Stimulated activated CD8-positive, alpha-beta memory T cell treated with anti-CD3 and anti-CD28 coated beads, Interleukin-15, amount 100 ng/mL, for 24 hours (primary cell): ENCODE measurements at regions not wholly inside any gene's neighbourhood (a gene's known extent, or its start where the extent isn't known, plus 50 kb on each side); places are given as distances from the start of the nearest gene placed in this dataset.
"Not testable (repeated sequence)": the region's sequence is repeated elsewhere in the genome, so short reads cannot be mapped to it uniquely, and the experiment has no call there.

Experiments used
- DNase-seq: peaks from one replicate; pipeline ENCODE4 v3.0.0-alpha.2; 2020; ENCODE audit warnings: low read depth

- no peak for DNase-seq
Observed at GRCh38 chr13:22749626-22750025, 431.2 kb upstream of the SGCG start.

DNA sequence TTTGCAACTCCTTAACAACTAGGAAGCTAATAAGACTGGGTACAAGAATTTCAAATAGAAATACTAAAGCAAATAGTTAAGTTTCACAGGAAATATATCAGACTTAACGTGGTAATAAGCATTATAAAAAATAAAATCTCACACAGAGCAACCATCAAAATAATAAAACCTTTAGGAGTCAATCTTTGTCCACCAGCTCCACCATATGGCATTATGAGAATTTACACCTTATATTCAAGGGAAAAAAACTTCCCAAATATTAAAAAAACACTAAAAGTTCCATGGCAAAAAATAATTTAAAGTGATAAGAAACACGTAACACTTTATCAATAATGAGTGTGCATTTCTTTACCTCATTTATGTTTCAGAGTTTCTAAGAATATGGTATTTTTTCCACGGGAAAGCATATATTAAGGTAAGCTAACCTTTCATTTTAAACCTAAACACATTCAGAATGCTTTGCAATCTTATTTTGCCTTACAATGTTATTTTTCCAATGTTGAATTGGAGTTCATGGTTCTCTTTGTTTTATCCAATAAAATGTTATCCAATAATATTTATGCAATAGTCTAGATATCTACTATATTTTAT lies 423.2 kb upstream of the SGCG start:
- no peak for DNase-seq

- DNase-seq = no peak
Observed at GRCh38 chr13:22758245-22758644, 422.5 kb upstream of the SGCG start.

DNA sequence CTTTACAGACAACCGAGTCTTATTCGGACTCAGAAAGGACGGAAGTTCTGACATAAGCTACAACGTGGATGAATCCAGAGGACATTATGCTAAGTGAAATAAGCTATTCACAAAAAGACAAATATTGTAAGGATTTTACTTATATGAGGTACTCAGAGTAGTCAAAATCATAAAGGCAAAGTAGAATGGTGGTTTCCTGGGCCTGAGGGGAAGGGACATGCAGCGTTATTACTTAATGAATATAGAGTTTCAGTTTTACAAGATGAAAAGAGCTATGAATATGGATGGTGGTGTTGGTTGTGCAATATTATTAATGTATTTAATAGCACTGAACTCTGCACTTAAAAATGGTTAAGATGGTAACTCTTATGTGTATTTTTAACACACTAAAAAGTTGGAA lies 419.1 kb upstream of the SGCG start:
- DNase-seq = no peak

DNA sequence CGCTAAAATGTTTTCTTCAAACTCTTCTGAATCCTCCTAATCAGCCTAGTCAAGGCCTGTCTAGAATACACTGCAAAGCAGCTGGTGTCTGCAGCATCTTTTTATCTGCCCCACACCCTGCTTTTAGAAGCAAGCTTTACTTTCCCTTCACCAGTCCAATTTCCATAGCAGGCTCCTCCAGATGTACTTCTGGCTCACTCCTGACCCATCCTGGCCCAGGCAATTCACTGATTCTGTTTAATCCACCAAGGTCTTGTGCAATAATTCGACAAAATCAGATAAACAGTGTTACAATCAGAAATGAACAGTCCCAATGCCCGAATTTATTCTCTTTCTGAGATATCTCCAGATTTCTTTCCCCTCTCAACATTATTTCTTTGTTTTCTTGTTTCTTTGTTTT lies 415.2 kb upstream of the SGCG start:
- no peak for DNase-seq

- no peak for DNase-seq
Observed at GRCh38 chr13:22770891-22771290, 409.9 kb upstream of the SGCG start.

GRCh38 chr13:22773465-22773864 lies 407.3 kb upstream of the SGCG start:
- no peak for DNase-seq

DNA sequence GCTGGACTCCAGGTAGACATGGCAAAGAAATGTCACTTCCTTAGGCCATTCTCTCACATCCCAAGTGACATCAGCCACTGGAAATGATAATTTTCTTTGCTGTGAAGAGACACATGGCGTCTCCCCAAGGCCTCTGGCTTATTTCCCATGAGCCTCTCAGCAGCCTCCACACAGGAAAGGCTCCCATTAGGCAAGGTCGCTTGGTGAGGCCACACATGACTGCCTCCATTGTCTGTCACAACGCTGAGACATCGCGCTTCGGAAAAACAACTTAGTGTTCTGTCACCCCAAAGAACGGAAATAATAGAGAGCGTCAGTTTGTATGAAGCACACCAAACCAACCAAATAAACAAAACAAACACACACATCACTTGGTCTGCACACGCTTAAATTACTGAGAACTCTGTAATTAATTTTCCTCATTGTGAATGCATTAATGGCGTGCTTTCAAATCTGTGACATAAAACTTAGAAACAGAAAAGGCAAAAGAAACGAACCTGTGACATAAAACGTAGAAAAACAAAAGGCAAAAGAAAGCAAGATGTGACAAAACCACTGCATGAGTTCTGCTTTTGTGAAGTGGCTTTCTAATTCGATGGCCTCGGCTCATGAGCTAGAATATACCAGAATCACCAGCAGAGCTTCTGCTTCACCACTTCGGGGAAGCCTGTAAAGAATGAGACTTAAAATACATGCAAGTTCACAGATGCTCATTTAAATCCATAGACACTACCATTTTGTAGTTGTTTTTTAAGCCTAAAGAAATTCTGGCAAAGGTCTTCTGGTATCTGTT lies 404.2 kb upstream of the SGCG start:
- no peak for DNase-seq

DNA sequence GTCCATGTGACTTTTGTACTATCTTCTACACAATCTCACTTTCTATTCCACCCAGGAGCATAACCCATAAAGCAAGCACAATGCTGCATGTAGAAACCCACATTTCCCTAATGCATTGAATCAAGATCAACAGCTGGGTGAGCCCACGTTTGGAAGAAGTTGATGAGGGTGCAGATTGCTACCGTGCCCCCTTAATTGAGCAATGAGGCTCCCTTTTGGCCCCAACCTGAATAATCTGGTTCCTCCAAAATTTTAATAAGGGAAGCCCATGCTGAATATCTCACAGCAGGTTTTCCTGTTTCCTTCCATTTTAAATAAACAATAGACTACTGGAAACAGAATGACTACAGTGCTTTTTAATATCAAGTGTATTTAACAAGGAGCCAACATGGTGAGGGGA lies 403.6 kb upstream of the SGCG start:
- no peak for DNase-seq

GRCh38 chr13:22789027-22789593 lies 391.7 kb upstream of the SGCG start:
- no peak for DNase-seq

GRCh38 chr13:22789916-22790315 lies 390.9 kb upstream of the SGCG start:
- no peak for DNase-seq

DNA sequence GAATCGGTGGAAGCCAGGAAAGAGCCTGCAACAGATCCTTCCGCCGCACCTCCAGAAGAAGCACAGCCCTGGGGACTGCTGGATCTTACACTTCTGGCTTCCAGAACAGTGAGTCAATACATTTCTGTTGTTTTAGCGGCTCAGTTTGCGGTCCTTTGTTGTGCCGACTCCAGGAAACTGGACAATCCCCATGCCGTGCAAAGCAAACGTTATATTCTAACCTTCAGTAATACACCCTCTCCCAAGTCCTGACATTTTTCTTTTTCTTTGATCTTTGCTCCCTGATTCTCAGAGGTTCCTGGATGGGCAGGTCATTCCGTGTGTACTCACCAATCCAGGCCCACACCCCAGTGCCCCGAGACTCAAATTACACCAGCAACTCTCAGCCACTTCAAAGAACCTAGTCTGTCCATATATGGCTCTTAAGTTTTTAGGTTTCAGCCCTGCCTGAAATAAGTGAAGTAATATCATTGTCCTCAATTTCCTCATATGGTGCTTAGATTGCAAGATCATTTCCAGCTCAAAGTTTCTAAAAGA lies 387.1 kb upstream of the SGCG start:
- DNase-seq = no peak

GRCh38 chr13:22800526-22801401 lies 380.0 kb upstream of the SGCG start:
- no peak for DNase-seq

DNA sequence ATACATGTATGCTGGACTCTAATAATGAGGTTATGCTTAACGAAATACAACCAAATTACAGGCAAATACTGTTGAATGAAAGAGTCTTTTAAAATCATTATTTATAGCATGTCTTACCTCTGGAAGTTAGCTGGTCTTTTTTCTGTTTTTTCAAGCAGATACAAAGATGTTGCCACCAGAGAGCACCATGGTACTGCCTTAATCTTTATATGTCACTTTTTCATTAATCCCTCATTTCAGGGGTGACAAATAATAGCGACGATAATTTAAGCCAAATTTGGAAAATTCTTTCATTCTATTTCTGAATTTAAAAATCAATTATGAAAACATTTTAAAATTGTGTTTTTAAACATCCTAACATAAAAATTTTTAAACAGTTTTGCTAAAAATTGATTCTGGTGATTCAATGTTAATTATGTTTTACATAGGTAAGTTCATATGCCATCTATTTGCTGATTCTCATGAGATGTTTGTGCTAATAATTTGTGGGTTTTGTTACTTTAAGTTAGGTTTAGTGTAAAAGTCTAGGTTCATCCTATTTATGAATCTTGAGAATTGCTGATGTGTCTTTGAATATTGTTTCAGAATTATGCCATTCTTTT lies 379.3 kb upstream of the SGCG start:
- no peak for DNase-seq

DNA sequence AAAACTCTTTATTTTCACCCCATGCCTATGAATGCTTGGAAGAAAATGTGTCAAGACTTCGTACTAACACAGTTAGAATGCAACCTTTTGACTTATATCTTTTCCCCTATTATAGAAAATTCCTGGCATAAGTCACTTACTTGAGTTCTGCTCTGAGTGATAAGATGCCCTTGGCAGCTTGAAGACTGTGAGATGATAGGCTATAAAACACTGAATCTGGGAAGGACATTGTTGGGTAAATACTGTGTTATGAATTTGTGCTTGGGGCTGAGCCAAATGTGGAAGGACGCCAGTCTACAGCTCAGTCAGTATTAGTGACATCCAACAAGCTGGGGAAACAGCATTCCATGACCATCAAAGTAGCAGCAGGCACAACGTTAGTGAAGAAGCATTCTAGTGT lies 368.0 kb upstream of the SGCG start:
- no peak for DNase-seq

- not testable (repeated sequence) for DNase-seq
Observed at GRCh38 chr13:22813531-22814377, 367.0 kb upstream of the SGCG start.

DNA sequence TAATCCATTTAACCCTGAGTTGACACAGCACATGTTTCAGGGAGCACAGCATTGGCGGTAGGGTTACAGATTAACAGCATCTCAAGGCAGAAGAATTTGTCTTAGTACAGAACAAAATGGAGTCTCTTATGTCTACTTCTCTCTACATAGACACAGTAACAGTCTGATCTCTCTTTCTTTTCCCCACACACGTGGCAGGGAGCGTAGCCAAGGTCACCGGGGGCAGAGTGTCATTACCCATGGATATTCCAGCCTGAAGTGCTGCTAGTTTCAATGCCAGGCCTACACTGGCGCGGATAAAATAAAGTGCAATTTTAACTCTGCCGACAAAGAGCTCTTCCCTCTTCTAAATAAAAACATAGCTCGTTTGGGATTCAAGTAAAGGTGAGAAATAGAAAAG lies 366.3 kb upstream of the SGCG start:
- DNase-seq = not testable (repeated sequence)

GRCh38 chr13:22821589-22821988 lies 359.2 kb upstream of the SGCG start:
- no peak for DNase-seq

GRCh38 chr13:22825186-22825585 lies 355.6 kb upstream of the SGCG start:
- no peak for DNase-seq

DNA sequence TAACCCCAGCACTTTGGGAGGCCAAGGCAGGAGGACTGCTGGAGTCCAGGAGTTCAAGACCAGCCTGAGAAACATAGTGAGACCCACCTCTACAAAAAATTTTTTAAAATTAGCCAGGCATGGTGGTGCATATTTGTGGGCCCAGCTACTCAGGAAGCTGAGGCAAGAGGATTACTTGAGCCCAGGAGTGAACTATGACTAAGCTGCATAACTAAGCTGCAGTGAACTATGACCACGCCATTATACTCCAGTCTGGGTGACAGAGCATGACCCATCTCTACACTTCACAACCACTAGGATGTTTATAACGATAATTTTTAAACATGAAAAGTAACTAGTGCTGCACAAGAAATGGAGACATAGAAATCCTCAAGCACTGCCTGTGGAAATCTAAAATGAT lies 352.7 kb upstream of the SGCG start:
- no peak for DNase-seq

DNA sequence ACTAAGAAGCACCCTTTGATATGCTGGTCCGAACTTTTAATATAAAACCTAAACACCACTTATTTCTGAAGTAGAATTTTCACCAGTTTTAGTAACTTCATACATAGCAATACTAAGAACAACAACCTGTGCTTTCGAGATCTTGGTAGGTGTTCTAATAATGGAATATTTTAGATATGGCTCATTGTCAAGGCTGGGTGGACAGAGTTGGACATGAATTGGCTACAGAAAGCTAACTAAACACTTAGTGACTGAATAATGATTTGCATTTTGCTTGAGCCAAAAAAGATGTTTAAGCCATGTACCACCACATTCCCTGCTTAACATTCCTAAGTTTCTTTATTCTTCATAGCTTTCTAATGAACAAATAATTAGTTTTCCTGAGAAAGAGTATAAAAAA lies 344.3 kb upstream of the SGCG start:
- DNase-seq = no peak
